ENCODE measurements at regions not wholly inside any gene's neighbourhood (a gene's known extent, or its start where the extent isn't known, plus 50 kb on each side); places are given as distances from the start of the nearest gene placed in this dataset.
"Not testable (repeated sequence)": the region's sequence is repeated elsewhere in the genome, so short reads cannot be mapped to it uniquely, and the experiment has no call there.

DNA sequence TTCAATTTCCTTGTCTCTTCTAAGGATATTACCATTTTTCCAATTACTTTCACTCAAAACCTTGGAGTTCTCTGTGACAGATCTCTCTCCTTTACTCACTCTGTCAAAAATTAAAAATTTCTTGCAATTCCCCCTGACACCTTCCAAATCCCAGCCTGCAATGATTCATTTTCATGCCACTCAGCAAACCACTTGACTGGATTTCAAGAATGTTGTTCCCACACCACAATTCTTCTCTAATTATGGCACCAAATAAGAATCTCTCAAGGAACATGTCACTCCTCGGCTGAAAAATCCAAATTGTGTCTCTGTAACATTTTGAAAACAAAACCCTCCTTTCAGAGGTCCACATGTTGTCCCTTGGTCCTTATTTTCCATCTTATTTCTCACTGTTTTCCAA, 438.9 kb upstream of the ZP4 start:
- ATAC-seq, result no peak
- H3K27ac ChIP-seq, result no peak overlapping the region
- H3K4me2 ChIP-seq, result no peak overlapping the region
- no peaks in the 10 kb centered on the region for H3K4me1 ChIP-seq
- no peak for TF ChIP-seq MAZ (IDR thresholded peaks at IDR 0.05; ENCODE audit: borderline replicate concordance, low read depth, low read length)
- no peak for TF ChIP-seq ZFP36 (IDR thresholded peaks at IDR 0.05; ENCODE audit: borderline replicate concordance, partially characterized antibody)
- no peak for TF ChIP-seq NR3C1 (IDR thresholded peaks at IDR 0.05)
- TF ChIP-seq RFX5 (IDR thresholded peaks at IDR 0.05), result no peak
- no peak for TF ChIP-seq CHD4 (IDR thresholded peaks at IDR 0.05; ENCODE audit: borderline replicate concordance)
- 0% methylated on average over 1 of the region's 1 CpG for WGBS (ENCODE audit: missing lambda C conversion rate)
- ChIA-PET CTCF (no interaction called here), POLR2A (no interaction called here)
- no peaks in the 10 kb centered on the region for H3K9me3 ChIP-seq
- H3K4me3 ChIP-seq, result no peak overlapping the region
- no peak for DNase-seq (ENCODE audit: low read depth in 1 of 2, low spot score in 1 of 2)
- no peak for FAIRE-seq

DNA sequence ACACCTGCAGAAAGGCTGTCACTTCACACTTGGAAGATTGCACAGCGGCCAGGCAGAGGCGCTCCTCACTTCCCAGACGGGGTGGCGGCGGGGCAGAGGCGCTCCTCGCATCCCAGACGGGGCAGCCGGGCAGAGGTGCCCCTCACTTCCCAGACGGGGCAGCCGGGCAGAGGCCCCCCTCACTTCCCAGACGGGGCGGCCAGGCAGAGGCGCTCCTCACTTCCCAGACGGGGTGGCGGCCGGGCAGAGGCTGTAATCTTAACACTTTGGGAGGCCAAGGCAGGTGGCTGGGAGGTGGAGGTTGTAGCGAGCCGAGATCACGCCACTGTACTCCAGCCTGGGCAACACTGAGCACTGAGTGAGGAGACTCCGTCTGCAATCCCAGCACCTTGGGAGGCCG, 436.3 kb upstream of the ZP4 start:
- H3K4me2 ChIP-seq; H3K4me1 ChIP-seq; DNase-seq (ENCODE audit: low read depth in 1 of 2, low spot score in 1 of 2); FAIRE-seq; H3K9me3 ChIP-seq; ATAC-seq; POLR2A ChIA-PET; H3K4me3 ChIP-seq; H3K27ac ChIP-seq; CTCF ChIA-PET: not testable (repeated sequence)
- 26% methylated on average over 10 of the region's 22 CpGs for WGBS (ENCODE audit: missing lambda C conversion rate)

DNA sequence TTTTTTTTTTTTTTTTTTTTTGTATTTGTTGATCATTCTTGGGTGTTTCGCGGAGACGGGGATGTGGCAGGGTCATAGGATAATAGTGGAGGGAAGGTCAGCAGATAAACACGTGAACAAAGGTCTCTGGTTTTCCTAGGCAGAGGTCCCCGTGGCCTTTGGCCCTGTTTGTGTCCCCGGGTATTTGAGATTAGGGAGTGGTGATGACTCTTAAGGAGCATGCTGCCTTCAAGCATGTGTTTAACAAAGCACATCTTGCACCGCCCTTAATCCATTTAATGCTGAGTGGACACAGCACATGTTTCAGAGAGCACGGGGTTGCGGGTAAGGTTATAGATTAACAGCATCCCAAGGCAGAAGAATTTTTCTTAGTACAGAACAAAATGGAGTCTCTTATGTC, 435.8 kb upstream of the ZP4 start:
- H3K4me1 ChIP-seq; H3K9me3 ChIP-seq; CTCF ChIA-PET; POLR2A ChIA-PET; ATAC-seq; FAIRE-seq; H3K4me2 ChIP-seq; DNase-seq (ENCODE audit: low read depth in 1 of 2, low spot score in 1 of 2); H3K27ac ChIP-seq; H3K4me3 ChIP-seq: not testable (repeated sequence)
- whole genome bisulfite sequencing (ENCODE audit: missing lambda C conversion rate), result 38% methylated on average over 9 of the region's 9 CpGs

DNA sequence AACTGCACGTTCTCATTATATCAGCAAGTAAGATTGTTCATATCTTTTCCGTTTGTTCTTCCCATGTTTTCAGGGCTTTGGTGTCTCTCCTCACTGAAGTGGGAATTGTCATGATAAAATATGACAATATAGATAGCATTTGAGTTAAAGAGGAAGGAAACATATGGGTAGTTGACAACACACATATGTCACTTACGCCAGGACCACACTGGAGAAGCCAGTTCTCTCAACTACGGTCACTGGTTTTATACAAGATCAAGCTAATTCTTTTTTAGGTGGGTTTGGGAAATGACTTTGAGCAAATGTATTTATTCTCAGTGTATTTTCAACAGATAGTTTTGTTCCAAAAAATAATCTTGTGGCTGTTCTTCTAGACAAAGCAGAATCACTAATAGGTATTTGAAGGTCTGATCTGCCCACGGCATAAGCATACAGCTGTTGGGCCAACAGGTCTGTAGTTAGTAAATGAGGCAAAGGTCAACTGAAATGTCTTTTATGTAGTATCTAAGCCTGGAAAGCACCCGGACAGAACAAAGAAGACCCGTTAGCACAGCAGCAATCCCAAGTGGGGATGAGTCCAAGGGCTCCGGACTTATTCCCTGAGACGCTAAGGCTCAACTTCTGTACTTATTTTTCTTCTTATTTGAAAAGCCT, 433.6 kb upstream of the ZP4 start:
- H3K9me3 ChIP-seq, result no peaks in the 10 kb centered on the region
- CTCF ChIA-PET, result no interaction called here
- FAIRE-seq (no peak), DNase-seq (ENCODE audit: low read depth in 1 of 2, low spot score in 1 of 2) (no peak), ATAC-seq (no peak)
- 25% methylated on average over 9 of the region's 9 CpGs for WGBS (ENCODE audit: missing lambda C conversion rate)
- H3K27ac ChIP-seq, result no peak overlapping the region
- POLR2A ChIA-PET, result no interaction called here
- H3K4me1 ChIP-seq, result no peaks in the 10 kb centered on the region
- TF ChIP-seq FOSB (CRISPR knock-in tag; IDR thresholded peaks at IDR 0.05) (no peak), POLR2A (IDR thresholded peaks at IDR 0.05; ENCODE audit: low read length) (no peak)
- H3K4me3 ChIP-seq, result no peak overlapping the region
- H3K4me2 ChIP-seq, result no peak overlapping the region

DNA sequence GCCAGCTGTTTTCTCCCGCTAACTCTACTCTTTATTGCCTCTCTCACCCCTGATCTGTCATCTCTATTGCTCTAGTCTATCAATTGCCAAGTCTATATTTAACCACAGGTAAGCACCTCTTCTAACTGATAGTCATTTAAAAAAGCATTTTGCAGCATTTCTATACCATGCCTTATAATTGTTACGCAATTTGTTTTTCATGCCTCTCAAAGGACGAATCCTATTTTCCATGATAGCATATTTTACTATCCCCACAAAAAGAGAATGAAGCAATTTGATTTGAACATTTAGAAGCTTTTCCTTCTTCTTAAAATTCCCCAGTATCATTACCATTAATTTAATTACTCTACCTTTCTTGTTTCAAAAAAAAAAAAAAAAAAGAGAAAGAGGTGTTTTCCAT, 432.8 kb upstream of the ZP4 start:
- 42% methylated on average over 3 of the region's 3 CpGs for WGBS (ENCODE audit: missing lambda C conversion rate)
- FAIRE-seq, result no peak
- ATAC-seq, result no peak
- TF ChIP-seq SREBF2 (IDR thresholded peaks at IDR 0.05), result no peak
- no peak for TF ChIP-seq HOXB13 (CRISPR knock-in tag; IDR thresholded peaks at IDR 0.05; ENCODE audit: low read depth)
- TF ChIP-seq NPAS2 (CRISPR knock-in tag; IDR thresholded peaks at IDR 0.05; ENCODE audit: borderline replicate concordance), result no peak
- TF ChIP-seq CEBPB (IDR thresholded peaks at IDR 0.05), result 0 out of 4 replicates have a peak, but pooled peaks of 1 of the 2 experiments have one; percentile 7
- no peaks in the 10 kb centered on the region for H3K4me1 ChIP-seq
- H3K4me3 ChIP-seq, result no peak overlapping the region
- DNase-seq (ENCODE audit: low read depth in 1 of 2, low spot score in 1 of 2), result no peak
- no peaks in the 10 kb centered on the region for H3K9me3 ChIP-seq
- no peak overlapping the region for H3K27ac ChIP-seq
- H3K4me2 ChIP-seq, result no peak overlapping the region
- CTCF ChIA-PET, result interaction anchor here (1.1 kb wide), 1 partner anchor 72 kb away, joined by 3 read pairs; no protein-coding TSS in a partner anchor
- POLR2A ChIA-PET, result no interaction called here

DNA sequence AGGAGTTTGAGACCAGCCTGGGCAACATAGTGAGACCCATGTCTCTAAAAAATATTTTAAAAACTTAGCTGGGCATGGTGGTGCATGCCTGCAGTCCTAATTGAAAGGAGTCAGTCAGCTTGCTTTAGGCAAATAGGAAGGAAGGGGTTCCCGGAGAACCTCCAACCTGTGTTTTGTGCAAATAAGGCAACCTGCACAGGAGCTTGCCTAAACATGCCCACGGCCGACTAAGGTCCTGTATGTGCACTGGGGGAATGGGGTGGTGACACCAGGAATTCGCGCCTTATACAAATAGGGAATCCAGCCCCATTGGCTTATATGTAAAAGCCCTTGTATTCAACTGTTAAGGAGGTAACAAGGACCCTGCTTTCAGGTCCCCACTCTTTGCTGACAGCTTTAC, 429.2 kb upstream of the ZP4 start:
- no peak overlapping the region for H3K4me2 ChIP-seq
- ATAC-seq, result no peak
- POLR2A ChIA-PET, result no interaction called here
- no peak overlapping the region for H3K4me3 ChIP-seq
- no peak for FAIRE-seq
- TF ChIP-seq GATA3 (IDR thresholded peaks at IDR 0.05; ENCODE audit: borderline replicate concordance) (no peak), NR3C1 (IDR thresholded peaks at IDR 0.05) (no peak), CHD4 (IDR thresholded peaks at IDR 0.05; ENCODE audit: borderline replicate concordance) (no peak), POLR2A (IDR thresholded peaks at IDR 0.05; ENCODE audit: low read length) (no peak), SMC3 (IDR thresholded peaks at IDR 0.05) (no peak), ZC3H11A (IDR thresholded peaks at IDR 0.05) (no peak), RARB (CRISPR knock-in tag; IDR thresholded peaks at IDR 0.05) (no peak), BHLHE40 (IDR thresholded peaks at IDR 0.05; ENCODE audit: low read depth, low read length) (no peak)
- WGBS (ENCODE audit: missing lambda C conversion rate), result 21% methylated on average over 5 of the region's 5 CpGs
- no peak overlapping the region for H3K27ac ChIP-seq
- CTCF ChIA-PET, result no interaction called here
- DNase-seq (ENCODE audit: low read depth in 1 of 2, low spot score in 1 of 2), result no peak
- H3K4me1 ChIP-seq, result no peaks in the 10 kb centered on the region
- no peaks in the 10 kb centered on the region for H3K9me3 ChIP-seq
